GM23248 (cell line): ENCODE measurements at regions not wholly inside any gene's neighbourhood (a gene's known extent, or its start where the extent isn't known, plus 50 kb on each side); places are given as distances from the start of the nearest gene placed in this dataset.

Source experiments
- DNase-seq: peaks from one replicate; pipeline ENCODE4 v3.0.0-alpha.2; 2015
- H2AFZ ChIP-seq: fragments of 200-600 bp; sonication (generic); 2 replicates; pipeline ENCODE4 v1.6.1; 2016; ENCODE audit warnings: antibody characterized with exemption
- H3F3A ChIP-seq: fragments of 200-600 bp; sonication (generic); 2 replicates; pipeline ENCODE4 v1.6.1; 2016; ENCODE audit warnings: mild to moderate bottlenecking, antibody characterized with exemption, mixed run types; ENCODE audit not compliant: insufficient read depth
- H3K27ac ChIP-seq: fragments of 200-600 bp; sonication (generic); 2 replicates; pipeline ENCODE4 v1.5.1; 2016; ENCODE audit warnings: mild to moderate bottlenecking
- H3K27me3 ChIP-seq: fragments of 200-600 bp; sonication (generic); replicated peaks from 2 replicates; pipeline ENCODE4 v1.6.1; 2016; ENCODE audit warnings: mild to moderate bottlenecking; ENCODE audit not compliant: insufficient read depth
- H3K36me3 ChIP-seq: fragments of 200-600 bp; sonication (generic); 2 replicates; pipeline ENCODE4 v1.6.1; 2016; ENCODE audit warnings: low read depth, mild to moderate bottlenecking
- H3K4me1 ChIP-seq: fragments of 200-600 bp; sonication (generic); 2 replicates; pipeline ENCODE4 v1.6.1; 2016; ENCODE audit warnings: mild to moderate bottlenecking; ENCODE audit not compliant: insufficient read depth
- H3K4me2 ChIP-seq: fragments of 200-600 bp; sonication (generic); one replicate; pipeline ENCODE4 v1.6.1; 2016; ENCODE audit warnings: mild to moderate bottlenecking; ENCODE audit not compliant: unreplicated experiment
- H3K4me3 ChIP-seq: fragments of 200-600 bp; sonication (generic); 2 replicates; pipeline ENCODE4 v1.5.1; 2016; ENCODE audit warnings: mild to moderate bottlenecking
- H3K79me2 ChIP-seq: fragments of 200-600 bp; sonication (generic); 2 replicates; pipeline ENCODE4 v1.6.1; 2016; ENCODE audit warnings: mild to moderate bottlenecking; ENCODE audit not compliant: insufficient read depth
- H3K9ac ChIP-seq: fragments of 200-600 bp; sonication (generic); 2 replicates; pipeline ENCODE4 v1.6.1; 2016; ENCODE audit warnings: mild to moderate bottlenecking
- H3K9me2 ChIP-seq: fragments of 200-600 bp; sonication (generic); 2 replicates; pipeline ENCODE4 v1.6.1; 2016; ENCODE audit warnings: mixed run types, mild to moderate bottlenecking, moderate library complexity; ENCODE audit not compliant: insufficient read depth
- H3K9me3 ChIP-seq: fragments of 200-600 bp; sonication (generic); one replicate; pipeline ENCODE4 v1.6.1; 2017; ENCODE audit warnings: low read depth
- H4K20me1 ChIP-seq: fragments of 200-600 bp; sonication (generic); 2 replicates; pipeline ENCODE4 v1.6.0; 2016; ENCODE audit not compliant: insufficient read depth
- EZH2 ChIP-seq: fragments of 200-600 bp; sonication (generic); IDR thresholded peaks from 2 replicates; pipeline ENCODE4 v1.6.1; 2018; ENCODE audit warnings: antibody characterized with exemption, mild to moderate bottlenecking; ENCODE audit not compliant: insufficient read depth, poor library complexity, severe bottlenecking
- EZH2phosphoT487 ChIP-seq: fragments of 200-600 bp; sonication (generic); IDR thresholded peaks from 2 replicates; pipeline ENCODE4 v1.6.1; 2018; ENCODE audit warnings: antibody characterized with exemption, moderate library complexity, mild to moderate bottlenecking, low read depth; ENCODE audit not compliant: insufficient read depth
- WGBS, 2 experiments: methylation state at CpG; one replicate each; pipeline ENCODE4 v1.1.6; 2015 to 2017; ENCODE audit warnings: low lambda C conversion rate in 2 of 2, low coverage in 1 of 2; ENCODE audit errors: missing lambda C conversion rate in 2 of 2; 5-methylcytosine and 5-hydroxymethylcytosine counted together
- in situ Hi-C: fragments of 300-500 bp; cut with MboI; formaldehyde crosslinking; loops from 2 replicates; pipeline ENCODE4 v1.15.0; 2020

DNA sequence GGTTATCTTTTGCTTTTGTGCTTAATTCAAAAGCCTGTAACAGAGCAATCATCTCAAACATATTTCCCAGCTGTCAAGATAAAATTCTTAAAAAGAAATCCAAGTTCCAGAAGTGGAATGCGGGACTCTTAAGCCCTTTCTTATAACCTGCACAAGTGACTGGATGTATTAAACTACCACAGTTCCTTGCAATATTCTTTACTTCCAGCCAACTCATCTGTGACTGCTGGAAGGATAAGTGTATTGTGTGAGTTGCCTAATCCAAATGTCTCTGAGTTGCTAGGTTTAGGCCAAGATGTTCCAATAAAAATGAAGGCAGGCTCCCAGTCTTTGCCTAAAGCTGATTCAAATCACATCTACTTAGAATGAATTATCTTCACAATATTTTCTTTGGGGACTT is 159.2 kb upstream of the SLC24A2 start:
- no peak for DNase-seq
- Histone ChIP-seq H4K20me1 (no peaks in the 10 kb centered on the region), H3K9ac (no peak overlapping the region), H3K27me3 (peaks cover 34% of the 10 kb centered on the region; the same call in 1 of the 2 replicates), H3K9me3 (no peaks in the 10 kb centered on the region), H3F3A (no peaks in the 10 kb centered on the region), H3K4me3 (no peak overlapping the region), H2AFZ (no peak overlapping the region), H3K4me2 (no peak overlapping the region), H3K79me2 (no peaks in the 10 kb centered on the region), H3K27ac (no peak overlapping the region), H3K36me3 (no peaks in the 10 kb centered on the region), H3K4me1 (no peaks in the 10 kb centered on the region), H3K9me2 (no peaks in the 10 kb centered on the region)
- in situ Hi-C loops, result no loop called here
- 62 to 68% methylated on average over 1 of the region's 1 CpG for WGBS, 2 experiments
- TF ChIP-seq EZH2, result no peak
- no peak for TF ChIP-seq EZH2phosphoT487

GRCh38 chr9:19946441-19947109 is 157.7 kb upstream of the SLC24A2 start:
- H4K20me1 ChIP-seq, result no peaks in the 10 kb centered on the region
- H3K9ac ChIP-seq, result no peak overlapping the region
- peak; percentile 55 for DNase-seq
- no peak overlapping the region for H3K4me3 ChIP-seq
- no peaks in the 10 kb centered on the region for H3K9me3 ChIP-seq
- H3K9me2 ChIP-seq, result no peaks in the 10 kb centered on the region
- H3K27me3 ChIP-seq, result peaks cover 34% of the 10 kb centered on the region; the same call in 1 of the 2 replicates
- H3F3A ChIP-seq, result no peaks in the 10 kb centered on the region
- H3K79me2 ChIP-seq, result no peaks in the 10 kb centered on the region
- H3K27ac ChIP-seq, result no peak overlapping the region
- H3K4me1 ChIP-seq, result no peaks in the 10 kb centered on the region
- H3K4me2 ChIP-seq, result no peak overlapping the region
- in situ Hi-C loops, result no loop called here
- 63 to 65% methylated on average over 4 of the region's 4 CpGs for WGBS, 2 experiments
- no peak for TF ChIP-seq EZH2phosphoT487
- TF ChIP-seq EZH2, result no peak
- no peaks in the 10 kb centered on the region for H3K36me3 ChIP-seq
- H2AFZ ChIP-seq, result no peak overlapping the region

- no peak overlapping the region for H2AFZ ChIP-seq
- H3K4me3 ChIP-seq, result no peak overlapping the region
- no peaks in the 10 kb centered on the region for H4K20me1 ChIP-seq
- no peaks in the 10 kb centered on the region for H3K9me2 ChIP-seq
- no peaks in the 10 kb centered on the region for H3K9me3 ChIP-seq
- no peak overlapping the region for H3K4me2 ChIP-seq
- no peak for TF ChIP-seq EZH2phosphoT487
- no peak for TF ChIP-seq EZH2
- H3F3A ChIP-seq, result no peaks in the 10 kb centered on the region
- no peak overlapping the region for H3K27ac ChIP-seq
- H3K9ac ChIP-seq, result no peak overlapping the region
- 59 to 70% methylated on average over 2 of the region's 2 CpGs for WGBS, 2 experiments
- H3K79me2 ChIP-seq, result no peaks in the 10 kb centered on the region
- H3K27me3 ChIP-seq, result peaks cover 34% of the 10 kb centered on the region; the same call in 1 of the 2 replicates
- no peak for DNase-seq
- H3K4me1 ChIP-seq, result no peaks in the 10 kb centered on the region
- in situ Hi-C loops, result no loop called here
- no peaks in the 10 kb centered on the region for H3K36me3 ChIP-seq
Measured at GRCh38 chr9:19941874-19942273, 153.0 kb upstream of the SLC24A2 start.

GRCh38 chr9:19940811-19941535 is 152.1 kb upstream of the SLC24A2 start:
- no peaks in the 10 kb centered on the region for H3K9me3 ChIP-seq
- no peak overlapping the region for H3K27ac ChIP-seq
- no peak overlapping the region for H3K4me3 ChIP-seq
- no peaks in the 10 kb centered on the region for H4K20me1 ChIP-seq
- no peak overlapping the region for H2AFZ ChIP-seq
- no peaks in the 10 kb centered on the region for H3K4me1 ChIP-seq
- H3K79me2 ChIP-seq, result no peaks in the 10 kb centered on the region
- H3K4me2 ChIP-seq, result no peak overlapping the region
- WGBS, 2 experiments, result 89 to 92% methylated on average over 2 of the region's 2 CpGs
- no peak overlapping the region for H3K9ac ChIP-seq
- in situ Hi-C loops, result no loop called here
- no peak for DNase-seq
- H3K27me3 ChIP-seq, result peaks cover 28% of the 10 kb centered on the region; the same call in 1 of the 2 replicates
- no peaks in the 10 kb centered on the region for H3F3A ChIP-seq
- H3K9me2 ChIP-seq, result no peaks in the 10 kb centered on the region
- no peaks in the 10 kb centered on the region for H3K36me3 ChIP-seq
- TF ChIP-seq EZH2phosphoT487 (no peak), EZH2 (no peak)
